ENCODE measurements at regions not wholly inside any gene's neighbourhood (a gene's known extent, or its start where the extent isn't known, plus 50 kb on each side); places are given as distances from the start of the nearest gene placed in this dataset.

DNA sequence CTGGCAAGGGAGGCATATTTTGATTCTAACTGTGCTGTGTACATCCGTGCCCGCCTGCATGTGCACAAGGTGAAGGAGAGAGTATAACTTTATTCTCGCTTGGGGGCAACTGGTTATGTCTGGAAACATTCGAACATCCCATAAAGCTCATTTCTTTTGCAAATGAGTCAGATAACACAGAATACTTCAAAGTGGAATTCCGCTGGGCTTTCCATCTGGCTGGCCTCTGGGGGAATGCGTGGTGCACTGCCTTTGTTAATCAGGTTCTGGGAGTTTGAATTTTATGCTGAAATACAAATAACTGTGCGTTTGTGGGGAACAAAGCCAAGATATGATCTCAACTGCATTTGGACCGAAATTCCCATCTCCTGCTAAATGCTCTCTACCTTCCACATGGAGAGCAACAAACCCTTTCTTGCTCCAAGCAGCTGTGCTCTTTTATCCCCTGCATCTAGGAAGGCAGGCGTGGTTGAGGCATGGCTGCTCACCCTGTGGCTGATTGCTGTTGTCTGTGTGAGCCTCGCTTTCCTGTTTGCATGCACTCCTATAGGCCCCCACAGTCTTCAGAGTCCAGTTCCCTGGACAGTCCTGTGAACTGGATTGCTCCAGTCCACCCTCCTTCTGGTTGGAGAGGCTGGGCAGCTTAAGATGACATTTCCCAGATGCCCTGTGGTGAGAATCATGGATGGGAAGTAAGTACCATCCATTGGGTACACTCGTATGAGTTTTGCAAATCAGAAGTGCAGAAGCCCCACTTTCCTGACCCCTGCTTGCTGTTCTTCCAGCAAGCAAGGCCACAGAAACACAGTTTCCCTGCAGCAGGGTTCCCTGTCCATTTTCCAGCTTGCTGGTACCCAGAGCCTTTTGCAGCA, 82.9 kb upstream of the ALDH1B1 start:
- TF ChIP-seq EZH2 (IDR thresholded peaks at IDR 0.05; ENCODE audit: insufficient read depth, poor library complexity, severe bottlenecking) (no peak), EZH2phosphoT487 (IDR thresholded peaks at IDR 0.05; ENCODE audit: insufficient read depth, low read depth) (no peak)
- H3K36me3 ChIP-seq (ENCODE audit: low read depth), result no peaks in the 10 kb centered on the region
- H3K4me1 ChIP-seq (ENCODE audit: insufficient read depth), result no peaks in the 10 kb centered on the region
- no peak overlapping the region for H3K9ac ChIP-seq
- H3K9me3 ChIP-seq (ENCODE audit: low read depth), result no peaks in the 10 kb centered on the region
- no peak overlapping the region for H3K27ac ChIP-seq
- H3K27me3 ChIP-seq (replicated peaks; ENCODE audit: insufficient read depth), result peaks cover 68% of the 10 kb centered on the region
- 2 to 3% methylated on average over 11 of the region's 11 CpGs for WGBS, 2 experiments (ENCODE audit: low coverage in 1 of 2, low lambda C conversion rate in 2 of 2, missing lambda C conversion rate in 2 of 2)
- no peak overlapping the region for H3K4me3 ChIP-seq
- in situ Hi-C loops (cut with MboI), result no loop called here
- no peak overlapping the region for H3K4me2 ChIP-seq (ENCODE audit: unreplicated experiment)
- H3F3A ChIP-seq (ENCODE audit: insufficient read depth), result no peaks in the 10 kb centered on the region
- peak; percentile 35 for DNase-seq
- no peaks in the 10 kb centered on the region for H3K9me2 ChIP-seq (ENCODE audit: insufficient read depth)
- H3K79me2 ChIP-seq (ENCODE audit: insufficient read depth), result no peaks in the 10 kb centered on the region
- H4K20me1 ChIP-seq (ENCODE audit: insufficient read depth), result no peaks in the 10 kb centered on the region
- no peak overlapping the region for H2AFZ ChIP-seq

GRCh38 chr9:38308136-38308535, 84.4 kb upstream of the ALDH1B1 start:
- no peaks in the 10 kb centered on the region for H3K9me2 ChIP-seq (ENCODE audit: insufficient read depth)
- peaks cover 63% of the 10 kb centered on the region for H3K27me3 ChIP-seq (replicated peaks; ENCODE audit: insufficient read depth)
- H3K36me3 ChIP-seq (ENCODE audit: low read depth), result no peaks in the 10 kb centered on the region
- no peak overlapping the region for H2AFZ ChIP-seq
- TF ChIP-seq EZH2phosphoT487 (IDR thresholded peaks at IDR 0.05; ENCODE audit: insufficient read depth, low read depth), result no peak
- TF ChIP-seq EZH2 (IDR thresholded peaks at IDR 0.05; ENCODE audit: insufficient read depth, poor library complexity, severe bottlenecking), result no peak
- H3K4me1 ChIP-seq (ENCODE audit: insufficient read depth), result no peaks in the 10 kb centered on the region
- H4K20me1 ChIP-seq (ENCODE audit: insufficient read depth), result no peaks in the 10 kb centered on the region
- H3K79me2 ChIP-seq (ENCODE audit: insufficient read depth), result no peaks in the 10 kb centered on the region
- H3K4me2 ChIP-seq (ENCODE audit: unreplicated experiment), result no peak overlapping the region
- no peak overlapping the region for H3K9ac ChIP-seq
- no peak for DNase-seq
- in situ Hi-C loops (cut with MboI), result no loop called here
- no peak overlapping the region for H3K4me3 ChIP-seq
- H3K27ac ChIP-seq, result no peak overlapping the region
- H3F3A ChIP-seq (ENCODE audit: insufficient read depth), result no peaks in the 10 kb centered on the region
- WGBS, 2 experiments (ENCODE audit: low coverage in 1 of 2, low lambda C conversion rate in 2 of 2, missing lambda C conversion rate in 2 of 2), result 61 to 65% methylated on average over 4 of the region's 4 CpGs
- H3K9me3 ChIP-seq (ENCODE audit: low read depth), result no peaks in the 10 kb centered on the region

GRCh38 chr9:38306899-38307298, 85.6 kb upstream of the ALDH1B1 start:
- H3K79me2 ChIP-seq (ENCODE audit: insufficient read depth), result no peaks in the 10 kb centered on the region
- H3K4me3 ChIP-seq, result no peak overlapping the region
- no peaks in the 10 kb centered on the region for H4K20me1 ChIP-seq (ENCODE audit: insufficient read depth)
- in situ Hi-C loops (cut with MboI), result no loop called here
- H2AFZ ChIP-seq, result no peak overlapping the region
- no peak overlapping the region for H3K27ac ChIP-seq
- no peaks in the 10 kb centered on the region for H3K9me2 ChIP-seq (ENCODE audit: insufficient read depth)
- H3F3A ChIP-seq (ENCODE audit: insufficient read depth), result no peaks in the 10 kb centered on the region
- no peaks in the 10 kb centered on the region for H3K9me3 ChIP-seq (ENCODE audit: low read depth)
- no peak overlapping the region for H3K4me2 ChIP-seq (ENCODE audit: unreplicated experiment)
- WGBS, 2 experiments (ENCODE audit: low coverage in 1 of 2, low lambda C conversion rate in 2 of 2, missing lambda C conversion rate in 2 of 2), result 53 to 64% methylated on average over 5 of the region's 5 CpGs
- no peak for TF ChIP-seq EZH2phosphoT487 (IDR thresholded peaks at IDR 0.05; ENCODE audit: insufficient read depth, low read depth)
- TF ChIP-seq EZH2 (IDR thresholded peaks at IDR 0.05; ENCODE audit: insufficient read depth, poor library complexity, severe bottlenecking), result no peak
- no peaks in the 10 kb centered on the region for H3K4me1 ChIP-seq (ENCODE audit: insufficient read depth)
- DNase-seq, result no peak
- no peak overlapping the region for H3K9ac ChIP-seq
- H3K36me3 ChIP-seq (ENCODE audit: low read depth), result no peaks in the 10 kb centered on the region
- peaks cover 56% of the 10 kb centered on the region for H3K27me3 ChIP-seq (replicated peaks; ENCODE audit: insufficient read depth)

DNA sequence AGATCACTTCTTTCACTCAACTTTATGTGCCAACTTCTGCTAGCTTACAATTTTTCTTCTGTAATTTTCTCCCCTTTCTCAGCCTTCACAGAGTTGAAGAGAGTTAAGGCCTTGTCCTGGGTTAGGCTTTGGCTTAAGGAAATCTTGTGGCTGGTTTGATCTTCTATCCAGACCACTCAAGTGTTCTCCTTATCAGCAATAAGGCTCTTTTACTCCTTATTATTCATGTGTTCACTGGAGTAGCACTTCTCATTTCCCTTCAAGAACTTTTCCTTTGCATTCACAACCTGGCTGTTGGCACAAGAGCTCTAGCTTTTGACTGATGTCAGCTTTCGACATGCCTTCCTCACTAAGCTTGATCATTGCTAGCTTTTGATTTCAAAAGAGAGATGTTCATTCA, 86.9 kb upstream of the ALDH1B1 start:
- H3K4me3 ChIP-seq, result no peak overlapping the region
- no peaks in the 10 kb centered on the region for H3K36me3 ChIP-seq (ENCODE audit: low read depth)
- DNase-seq, result no peak
- peaks cover 47% of the 10 kb centered on the region for H3K27me3 ChIP-seq (replicated peaks; ENCODE audit: insufficient read depth)
- WGBS, 2 experiments (ENCODE audit: low coverage in 1 of 2, low lambda C conversion rate in 2 of 2, missing lambda C conversion rate in 2 of 2), result 73 to 100% methylated on average over 1 of the region's 1 CpG
- H3K9ac ChIP-seq, result no peak overlapping the region
- H3F3A ChIP-seq (ENCODE audit: insufficient read depth), result no peaks in the 10 kb centered on the region
- H3K9me3 ChIP-seq (ENCODE audit: low read depth), result no peaks in the 10 kb centered on the region
- H3K4me1 ChIP-seq (ENCODE audit: insufficient read depth), result no peaks in the 10 kb centered on the region
- no peak overlapping the region for H3K27ac ChIP-seq
- H3K9me2 ChIP-seq (ENCODE audit: insufficient read depth), result no peaks in the 10 kb centered on the region
- no peak overlapping the region for H2AFZ ChIP-seq
- in situ Hi-C loops (cut with MboI), result no loop called here
- no peaks in the 10 kb centered on the region for H3K79me2 ChIP-seq (ENCODE audit: insufficient read depth)
- no peak overlapping the region for H3K4me2 ChIP-seq (ENCODE audit: unreplicated experiment)
- TF ChIP-seq EZH2phosphoT487 (IDR thresholded peaks at IDR 0.05; ENCODE audit: insufficient read depth, low read depth), result no peak
- no peaks in the 10 kb centered on the region for H4K20me1 ChIP-seq (ENCODE audit: insufficient read depth)
